ENCODE measurements at regions not wholly inside any gene's neighbourhood (a gene's known extent, or its start where the extent isn't known, plus 50 kb on each side); places are given as distances from the start of the nearest gene placed in this dataset.

GRCh38 chr1:196160066-196160795 is 448.0 kb downstream of the KCNT2 start:
- Histone ChIP-seq H3K4me1 (ENCODE audit: control insufficient read depth in 1 of 2, insufficient read depth in 2 of 2, low read length in 2 of 2) (no peaks in the 10 kb centered on the region), H3K27ac (ENCODE audit: low read depth, low read length) (no peak overlapping the region), H3K27me3 (ENCODE audit: insufficient read depth, low read length) (no peaks in the 10 kb centered on the region), H3K4me3 (replicated peaks in 1 of 2; ENCODE audit: low read depth in 1 of 2, low read length in 2 of 2) (no peak overlapping the region), H3K9ac (ENCODE audit: low read length) (no peak overlapping the region), H3K9me2 (ENCODE audit: insufficient read depth) (no peaks in the 10 kb centered on the region), H4K20me1 (ENCODE audit: insufficient read depth) (no peaks in the 10 kb centered on the region), H3K36me3 (ENCODE audit: control insufficient read depth in 1 of 2, insufficient read depth in 2 of 2, low read length in 2 of 2) (no peaks in the 10 kb centered on the region), H2AFZ (ENCODE audit: low read depth, low read length, poor library complexity, severe bottlenecking) (no peak overlapping the region), H3K4me2 (ENCODE audit: low read length) (no peak overlapping the region), H3K79me2 (ENCODE audit: insufficient read depth, low read length) (no peaks in the 10 kb centered on the region), H3K9me3 (ENCODE audit: control insufficient read depth in 1 of 2, insufficient read depth in 1 of 2, low read depth in 1 of 2, low read length in 2 of 2) (no peaks in the 10 kb centered on the region)
- ChIA-PET CTCF (no interaction called here), POLR2A (no interaction called here), RAD21 (ENCODE audit: low non-redundant PET in 1 of 2, low total read pairs in 2 of 2, uncharacterized antibody in 2 of 2, unreplicated experiment in 2 of 2) (no interaction called here)
- ATAC-seq, result no peak
- no TSS peak for BruUV-seq (replicated peaks)
- no peak for DNase-seq (ENCODE audit: low read depth, low spot score)
- intact Hi-C loops (cut with micrococcal nuclease), result no loop called here
- TF ChIP-seq POLR2A (IDR thresholded peaks at IDR 0.05; ENCODE audit: borderline replicate concordance, extremely low read depth, insufficient read depth, insufficient read length) (no peak), EGR1 (IDR thresholded peaks at IDR 0.05; ENCODE audit: low read depth) (no peak), RAD21 (IDR thresholded peaks at IDR 0.05; ENCODE audit: low read depth) (no peak), ZNF274 (IDR thresholded peaks at IDR 0.05; ENCODE audit: low read depth, low read length) (no peak), JUND (IDR thresholded peaks at IDR 0.05) (no peak), EZH2 (IDR thresholded peaks at IDR 0.05) (no peak), ZBTB33 (IDR thresholded peaks at IDR 0.05; ENCODE audit: extremely low read depth, insufficient replicate concordance, low read length) (no peak), REST (IDR thresholded peaks at IDR 0.05; ENCODE audit: low read depth) (no peak), YY1 (IDR thresholded peaks at IDR 0.05; ENCODE audit: extremely low read depth, insufficient replicate concordance, low read depth, low read length) (no peak), SP1 (IDR thresholded peaks at IDR 0.05; ENCODE audit: low read depth) (no peak), ATF3 (IDR thresholded peaks at IDR 0.05) (no peak), CBX3 (IDR thresholded peaks at IDR 0.05; ENCODE audit: low read depth) (no peak)

All from HCT116 (cell line).